WTC11 (cell line): ENCODE measurements at regions not wholly inside any gene's neighbourhood (a gene's known extent, or its start where the extent isn't known, plus 50 kb on each side); places are given as distances from the start of the nearest gene placed in this dataset.

ENCODE experiments used
- CBFB ChIP-seq: sonication (generic); formaldehyde crosslinking; IDR thresholded peaks from 2 replicates; pipeline ENCODE4 v1.8.1; 2022; ENCODE audit warnings: mild to moderate bottlenecking, low read depth, missing genetic modification reagents
- CREB1 ChIP-seq: sonication (generic); formaldehyde crosslinking; IDR thresholded peaks from 2 replicates; pipeline ENCODE4 v1.8.0; 2023; ENCODE audit warnings: mild to moderate bottlenecking, missing genetic modification reagents
- CTCF ChIP-seq: fragments of 200-600 bp; IDR thresholded peaks from 2 replicates; pipeline ENCODE4 v1.8.0; 2022; ENCODE audit warnings: antibody characterized with exemption
- MAX ChIP-seq: sonication (generic); formaldehyde crosslinking; IDR thresholded peaks from 2 replicates; pipeline ENCODE4 v1.8.0; 2022; ENCODE audit warnings: mild to moderate bottlenecking, missing genetic modification reagents
- SMAD3 ChIP-seq: sonication (generic); formaldehyde crosslinking; IDR thresholded peaks from 2 replicates; pipeline ENCODE4 v1.8.0; 2022; ENCODE audit warnings: missing genetic modification reagents, mild to moderate bottlenecking, borderline replicate concordance
- SP1 ChIP-seq: sonication (generic); formaldehyde crosslinking; conservative IDR thresholded peaks from 2 replicates; pipeline ENCODE4 v1.8.1; 2022; ENCODE audit warnings: missing genetic modification reagents
- ZBTB21 ChIP-seq: sonication (generic); formaldehyde crosslinking; IDR thresholded peaks from 2 replicates; pipeline ENCODE4 v1.8.1; 2023; ENCODE audit warnings: mild to moderate bottlenecking, missing genetic modification reagents, borderline replicate concordance

DNA sequence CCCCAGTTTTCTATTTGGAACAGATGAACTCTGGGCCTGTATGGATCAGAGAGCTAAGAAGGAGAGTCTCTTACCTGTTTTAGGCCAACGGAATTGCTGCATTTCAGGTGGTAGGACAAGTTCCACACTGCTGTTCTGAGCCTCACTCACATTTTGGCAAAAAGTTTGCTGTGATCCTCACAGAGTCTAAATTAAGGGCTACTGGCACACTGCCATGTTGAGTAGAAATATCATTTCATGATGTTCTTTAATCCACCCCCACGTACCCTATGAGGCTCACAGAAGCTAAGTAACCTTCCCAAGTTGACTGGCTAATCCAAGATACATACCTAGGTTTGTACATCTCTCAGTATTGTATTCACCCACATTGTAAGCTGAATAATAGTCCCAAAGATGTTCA is 447.2 kb downstream of the INHBA start:
- no peak for TF ChIP-seq CTCF
- TF ChIP-seq SMAD3, result no peak
- TF ChIP-seq CREB1, result no peak
- TF ChIP-seq CBFB (CRISPR knock-in tag), result no peak
- TF ChIP-seq MAX (CRISPR knock-in tag), result no peak
- no peak for TF ChIP-seq SP1
- no peak for TF ChIP-seq ZBTB21 (CRISPR knock-in tag)
